IPS-NIHi11 (cell line): ENCODE measurements at regions not wholly inside any gene's neighbourhood (a gene's known extent, or its start where the extent isn't known, plus 50 kb on each side); places are given as distances from the start of the nearest gene placed in this dataset.
A peak's percentile ranks its signal among the peaks of the same experiment; 100 is the strongest.

ENCODE experiments used
- DNase-seq: peaks from one replicate; pipeline ENCODE4 v3.0.0; 2012; ENCODE audit warnings: mixed read lengths, low spot score

GRCh38 chr2:75277111-75277510, 77.8 kb upstream of the TACR1 start:
- no peak for DNase-seq

- peak; percentile 25 for DNase-seq
Observed at GRCh38 chr2:75276093-75277029, 77.0 kb upstream of the TACR1 start.

GRCh38 chr2:75274936-75275335, 75.6 kb upstream of the TACR1 start:
- no peak for DNase-seq

GRCh38 chr2:75268112-75268511, 68.8 kb upstream of the TACR1 start:
- no peak for DNase-seq

GRCh38 chr2:75261923-75262322, 62.6 kb upstream of the TACR1 start:
- DNase-seq, result no peak

GRCh38 chr2:75260946-75261345, 61.6 kb upstream of the TACR1 start:
- DNase-seq, result no peak

GRCh38 chr2:75258620-75259019, 59.3 kb upstream of the TACR1 start:
- DNase-seq, result no peak

- DNase-seq, result no peak
Observed at GRCh38 chr2:75256485-75256884, 57.2 kb upstream of the TACR1 start.

- no peak for DNase-seq
Observed at GRCh38 chr2:75253526-75253925, 54.2 kb upstream of the TACR1 start.

GRCh38 chr2:75251896-75252295, 52.6 kb upstream of the TACR1 start:
- no peak for DNase-seq
